B cell (primary cell): ENCODE measurements at regions not wholly inside any gene's neighbourhood (a gene's known extent, or its start where the extent isn't known, plus 50 kb on each side); places are given as distances from the start of the nearest gene placed in this dataset.

Experiments used
- ATAC-seq: fragments of 200-7000 bp; cut with Tn5 transposase; one replicate; pipeline ENCODE4 v1.10.0; 2021; ENCODE audit warnings: low read depth, mild to moderate bottlenecking, moderate number of reproducible peaks, moderate library complexity
- CTCF ChIA-PET: fragments of 350-600 bp; sonication (Branson Sonifier 250); formaldehyde crosslinking; loops from one replicate; lab custom pipeline; 2021; ENCODE audit warnings: antibody characterized with exemption, inconsistent platforms; lab: Charles Lee
- POLR2A ChIA-PET: fragments of 350-600 bp; sonication (Branson Sonifier 250); formaldehyde crosslinking; loops from one replicate; lab custom pipeline; 2021; ENCODE audit warnings: antibody characterized with exemption; lab: Charles Lee
- DNase-seq: peaks from one replicate; pipeline ENCODE4 v3.0.0; 2013
- H2AFZ ChIP-seq: 2 replicates; pipeline ENCODE4 v1.6.1; 2012; ENCODE audit warnings: mild to moderate bottlenecking, low read depth, low read length; ENCODE audit not compliant: insufficient read depth, poor library complexity, severe bottlenecking
- H3K27ac ChIP-seq, 2 donors: 1 replicate in 1 of 2; 2 replicates in 1 of 2; pipeline ENCODE4 v1.5.1; 2012 to 2013; ENCODE audit warnings: low read length in 2 of 2, mild to moderate bottlenecking in 2 of 2, moderate library complexity in 1 of 2
- H3K27me3 ChIP-seq, 4 experiments: fragments of 200-600 bp in 1 of 4; sonication (generic) in 1 of 4; replicated peaks in 1 of 4; 1 replicate in 2 of 4; 2 replicates in 2 of 4; pipeline versions ENCODE4 v1.6.1 to v1.7.0; 2013 to 2016; ENCODE audit warnings: low read length in 3 of 4, mild to moderate bottlenecking in 2 of 4, mixed read lengths in 1 of 4, moderate library complexity in 1 of 4; ENCODE audit not compliant: insufficient read depth in 4 of 4, control insufficient read depth in 3 of 4; ENCODE audit errors: control extremely low read depth in 1 of 4
- H3K36me3 ChIP-seq, 2 experiments: replicated peaks in 1 of 2; 1 replicate in 1 of 2; 2 replicates in 1 of 2; pipeline versions ENCODE4 v1.6.1 to v1.7.1; 2013; ENCODE audit warnings: low read length in 1 of 2; ENCODE audit not compliant: insufficient read depth in 2 of 2, control insufficient read depth in 1 of 2; ENCODE audit errors: control extremely low read depth in 1 of 2, extremely low read depth in 1 of 2
- H3K4me1 ChIP-seq, 2 donors: fragments of 200-600 bp in 1 of 2; sonication (generic) in 1 of 2; 1 replicate in 1 of 2; 2 replicates in 1 of 2; pipeline versions ENCODE4 v1.5.1 to v1.6.1; 2013 to 2017; ENCODE audit warnings: low read length in 2 of 2; ENCODE audit not compliant: control insufficient read depth in 2 of 2, insufficient read depth in 2 of 2
- H3K4me2 ChIP-seq: replicated peaks from 2 replicates; pipeline ENCODE3; 2012; ENCODE audit warnings: mild to moderate bottlenecking, low read depth, low read length; ENCODE audit not compliant: poor library complexity, severe bottlenecking
- H3K4me3 ChIP-seq, 5 experiments: fragments of 200-600 bp in 1 of 5; sonication (generic) in 1 of 5; 1 replicate in 3 of 5; 2 replicates in 2 of 5; pipeline versions ENCODE4 v1.5.1 to v1.7.0; 2011 to 2016; ENCODE audit warnings: low read length in 4 of 5, mild to moderate bottlenecking in 4 of 5, low read depth in 2 of 5, control low read depth in 1 of 5, moderate library complexity in 1 of 5; ENCODE audit not compliant: insufficient read depth in 1 of 5; ENCODE audit errors: control extremely low read depth in 1 of 5, extremely low read depth in 1 of 5
- H3K79me2 ChIP-seq: fragments of 200-600 bp; sonication (generic); one replicate; pipeline ENCODE4 v1.6.0; 2016; ENCODE audit warnings: low read length; ENCODE audit not compliant: control insufficient read depth, insufficient read depth
- H3K9ac ChIP-seq: fragments of 200-600 bp; sonication (generic); 2 replicates; pipeline ENCODE4 v1.6.1; 2017; ENCODE audit warnings: mild to moderate bottlenecking, low read length, moderate library complexity
- H3K9me3 ChIP-seq, 3 donors: one replicate each; pipeline versions ENCODE4 v1.6.1 to v1.7.1; 2013; ENCODE audit warnings: low read length in 2 of 3; ENCODE audit not compliant: control insufficient read depth in 2 of 3, insufficient read depth in 1 of 3; ENCODE audit errors: control extremely low read depth in 1 of 3
- H4K20me1 ChIP-seq: 2 replicates; pipeline ENCODE4 v1.6.0; 2012; ENCODE audit warnings: mild to moderate bottlenecking, low read length; ENCODE audit not compliant: insufficient read depth, control insufficient read depth, poor library complexity, severe bottlenecking
- H3K27ac Mint-ChIP-seq: one replicate; pipeline ENCODE4 v1.8.0; 2021; ENCODE audit warnings: mixed read lengths
- H3K27me3 Mint-ChIP-seq: one replicate; pipeline ENCODE4 v1.8.0; 2021; ENCODE audit warnings: mixed read lengths
- H3K4me1 Mint-ChIP-seq: one replicate; pipeline ENCODE4 v1.8.0; 2021; ENCODE audit warnings: mixed read lengths
- H3K4me3 Mint-ChIP-seq: one replicate; pipeline ENCODE4 v1.8.0; 2021; ENCODE audit warnings: mixed read lengths
- H3K9me3 Mint-ChIP-seq: one replicate; pipeline ENCODE4 v1.8.0; 2022; ENCODE audit warnings: mixed read lengths; ENCODE audit not compliant: insufficient read depth
- EZH2 ChIP-seq: IDR thresholded peaks from 2 replicates; pipeline ENCODE4 v1.6.1; 2012; ENCODE audit warnings: borderline replicate concordance, low read depth, mild to moderate bottlenecking, moderate library complexity, low read length; ENCODE audit not compliant: insufficient read depth, poor library complexity, severe bottlenecking
- WGBS: methylation state at CpG from one replicate; pipeline ENCODE4 v1.1.5; 2013; ENCODE audit warnings: missing lambda C conversion rate; ENCODE audit not compliant: insufficient coverage; 5-methylcytosine and 5-hydroxymethylcytosine counted together
- intact Hi-C: fragments of 100-400 bp; cut with micrococcal nuclease; formaldehyde crosslinking; loops from one replicate; pipeline ENCODE4 v1.10.0; 2022
- TF ChIP-seq, protein P1 (sequence below): fragments of 200-600 bp; IDR thresholded peaks from one replicate; pipeline ENCODE4 v1.8.0; 2022; ENCODE audit warnings: antibody characterized with exemption, mild to moderate bottlenecking

DNA sequence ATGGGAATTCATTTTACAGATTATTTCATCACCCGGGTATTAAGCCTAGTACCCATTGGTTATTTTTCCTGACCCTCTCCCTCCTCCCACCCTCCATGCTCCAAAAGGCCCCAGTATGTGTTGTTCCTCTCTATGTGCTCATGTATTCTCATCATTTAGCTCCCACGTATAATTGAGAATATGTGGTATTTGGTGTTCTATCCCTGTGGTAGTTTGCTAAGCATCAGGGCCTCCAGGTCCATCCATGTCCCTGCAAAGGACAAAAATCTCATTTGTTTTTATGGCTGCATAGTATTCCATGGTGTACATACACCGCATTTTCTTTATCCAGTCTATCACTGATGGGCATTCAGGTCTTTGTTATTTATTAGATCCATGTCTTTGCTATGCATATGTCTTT is 894.1 kb upstream of the MIR17HG start:
- Histone ChIP-seq H4K20me1 (no peaks in the 10 kb centered on the region), H3K4me2 (no peak overlapping the region), H3K36me3 (no peaks in the 10 kb centered on the region), H3K9me3 (peaks cover 0 to 1% (median 0%) of the 10 kb centered on the region in 3 donors), H2AFZ (no peak overlapping the region), H3K27ac (no peak overlapping the region), H3K4me3 (no peak overlapping the region), H3K79me2 (no peaks in the 10 kb centered on the region), H3K9ac (no peak overlapping the region), H3K4me1 (no peaks in the 10 kb centered on the region), H3K27me3 (no peaks in the 10 kb centered on the region)
- ChIA-PET POLR2A (no interaction called here), CTCF (no interaction called here)
- DNase-seq = no peak
- no CpG with 5 or more reads among the region's 3 CpGs for WGBS
- Mint-ChIP-seq H3K27ac (no peak overlapping the region), H3K4me3 (no peak overlapping the region), H3K4me1 (no peaks in the 10 kb centered on the region), H3K9me3 (peaks cover 8% of the 10 kb centered on the region), H3K27me3 (no peaks in the 10 kb centered on the region)
- no peak for TF ChIP-seq EZH2
- TF ChIP-seq, protein P1, sequence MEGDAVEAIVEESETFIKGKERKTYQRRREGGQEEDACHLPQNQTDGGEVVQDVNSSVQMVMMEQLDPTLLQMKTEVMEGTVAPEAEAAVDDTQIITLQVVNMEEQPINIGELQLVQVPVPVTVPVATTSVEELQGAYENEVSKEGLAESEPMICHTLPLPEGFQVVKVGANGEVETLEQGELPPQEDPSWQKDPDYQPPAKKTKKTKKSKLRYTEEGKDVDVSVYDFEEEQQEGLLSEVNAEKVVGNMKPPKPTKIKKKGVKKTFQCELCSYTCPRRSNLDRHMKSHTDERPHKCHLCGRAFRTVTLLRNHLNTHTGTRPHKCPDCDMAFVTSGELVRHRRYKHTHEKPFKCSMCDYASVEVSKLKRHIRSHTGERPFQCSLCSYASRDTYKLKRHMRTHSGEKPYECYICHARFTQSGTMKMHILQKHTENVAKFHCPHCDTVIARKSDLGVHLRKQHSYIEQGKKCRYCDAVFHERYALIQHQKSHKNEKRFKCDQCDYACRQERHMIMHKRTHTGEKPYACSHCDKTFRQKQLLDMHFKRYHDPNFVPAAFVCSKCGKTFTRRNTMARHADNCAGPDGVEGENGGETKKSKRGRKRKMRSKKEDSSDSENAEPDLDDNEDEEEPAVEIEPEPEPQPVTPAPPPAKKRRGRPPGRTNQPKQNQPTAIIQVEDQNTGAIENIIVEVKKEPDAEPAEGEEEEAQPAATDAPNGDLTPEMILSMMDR = no peak
- no peak for ATAC-seq
- intact Hi-C loops = no loop called here

- no peak overlapping the region for H3K4me3 Mint-ChIP-seq
- no peaks in the 10 kb centered on the region for H3K27me3 Mint-ChIP-seq
- TF ChIP-seq EZH2 = no peak
- TF ChIP-seq, protein P1 = no peak
- H3K9me3 Mint-ChIP-seq = peaks cover 4% of the 10 kb centered on the region
- no peak overlapping the region for H2AFZ ChIP-seq
- H3K4me1 ChIP-seq = no peaks in the 10 kb centered on the region
- H3K9ac ChIP-seq = no peak overlapping the region
- H3K4me2 ChIP-seq = no peak overlapping the region
- no peaks in the 10 kb centered on the region for H3K9me3 ChIP-seq
- H3K27me3 ChIP-seq = no peaks in the 10 kb centered on the region
- CTCF ChIA-PET = no interaction called here
- no peak overlapping the region for H3K27ac ChIP-seq
- DNase-seq = no peak
- intact Hi-C loops = no loop called here
- POLR2A ChIA-PET = no interaction called here
- no peaks in the 10 kb centered on the region for H4K20me1 ChIP-seq
- no peaks in the 10 kb centered on the region for H3K36me3 ChIP-seq
- ATAC-seq = no peak
- H3K27ac Mint-ChIP-seq = no peak overlapping the region
- no peaks in the 10 kb centered on the region for H3K4me1 Mint-ChIP-seq
- H3K79me2 ChIP-seq = no peaks in the 10 kb centered on the region
- no peak overlapping the region for H3K4me3 ChIP-seq
- WGBS = no CpG with 5 or more reads among the region's 2 CpGs
Observed at GRCh38 chr13:90454002-90454636, 893.4 kb upstream of the MIR17HG start.
